GM21360 (cell line): ENCODE measurements at regions not wholly inside any gene's neighbourhood (a gene's known extent, or its start where the extent isn't known, plus 50 kb on each side); places are given as distances from the start of the nearest gene placed in this dataset.

Experiments used
- ATAC-seq: cut with Tn5 transposase; IDR thresholded peaks from one replicate; pipeline ENCODE4 v1.9.1; 2021; ENCODE audit warnings: mild to moderate bottlenecking, moderate library complexity; ENCODE audit not compliant: unreplicated experiment

DNA sequence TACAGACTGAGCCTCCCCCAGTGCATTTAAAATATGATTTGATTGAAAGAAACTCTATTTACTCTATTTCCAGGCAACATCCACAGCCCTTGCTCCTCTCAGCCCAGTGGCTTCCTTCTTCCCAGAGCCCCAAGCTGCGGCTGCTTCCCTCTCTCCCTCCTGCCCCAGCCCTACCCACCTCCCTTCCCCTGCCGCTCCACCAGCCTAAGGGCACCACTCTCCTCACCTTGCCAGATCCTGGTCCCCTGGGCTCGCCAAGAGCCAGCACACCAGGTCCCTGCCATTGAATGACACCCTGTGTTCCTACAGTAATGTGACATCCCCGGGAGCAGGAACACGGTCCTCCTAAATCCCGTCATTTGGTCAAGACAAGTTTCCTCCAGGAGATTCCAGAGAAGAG lies 236.0 kb downstream of the RBFOX3 start:
- no peak for ATAC-seq

DNA sequence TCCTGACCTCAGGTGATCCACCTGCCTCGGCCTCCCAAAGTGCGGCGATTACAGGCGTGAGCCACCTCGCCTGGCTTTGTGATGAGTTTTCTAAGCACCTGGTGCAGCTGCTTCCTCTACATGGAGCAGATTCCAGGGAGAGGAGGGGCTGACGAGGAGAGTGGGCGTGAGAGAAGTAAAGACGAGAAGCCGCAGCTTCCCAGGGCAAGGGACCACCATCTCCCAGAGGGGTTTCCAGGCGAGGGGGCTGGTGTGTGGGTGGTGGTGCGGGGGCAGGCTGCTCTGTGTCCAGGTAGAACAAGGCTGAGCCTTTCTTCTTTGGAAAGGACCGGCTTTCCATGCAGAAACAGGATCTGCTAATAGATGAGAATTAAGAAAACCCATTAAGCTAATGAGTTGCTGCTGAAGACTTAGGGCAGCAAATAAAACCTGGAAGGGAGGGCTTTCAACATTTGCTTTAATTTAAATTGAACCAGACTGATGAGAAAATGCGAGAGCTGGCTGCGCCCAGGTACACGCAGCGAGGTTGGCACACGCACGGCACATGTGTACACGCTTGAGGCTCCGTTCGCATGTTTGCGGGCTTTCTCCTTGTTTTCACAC lies 236.7 kb downstream of the RBFOX3 start:
- no peak for ATAC-seq

DNA sequence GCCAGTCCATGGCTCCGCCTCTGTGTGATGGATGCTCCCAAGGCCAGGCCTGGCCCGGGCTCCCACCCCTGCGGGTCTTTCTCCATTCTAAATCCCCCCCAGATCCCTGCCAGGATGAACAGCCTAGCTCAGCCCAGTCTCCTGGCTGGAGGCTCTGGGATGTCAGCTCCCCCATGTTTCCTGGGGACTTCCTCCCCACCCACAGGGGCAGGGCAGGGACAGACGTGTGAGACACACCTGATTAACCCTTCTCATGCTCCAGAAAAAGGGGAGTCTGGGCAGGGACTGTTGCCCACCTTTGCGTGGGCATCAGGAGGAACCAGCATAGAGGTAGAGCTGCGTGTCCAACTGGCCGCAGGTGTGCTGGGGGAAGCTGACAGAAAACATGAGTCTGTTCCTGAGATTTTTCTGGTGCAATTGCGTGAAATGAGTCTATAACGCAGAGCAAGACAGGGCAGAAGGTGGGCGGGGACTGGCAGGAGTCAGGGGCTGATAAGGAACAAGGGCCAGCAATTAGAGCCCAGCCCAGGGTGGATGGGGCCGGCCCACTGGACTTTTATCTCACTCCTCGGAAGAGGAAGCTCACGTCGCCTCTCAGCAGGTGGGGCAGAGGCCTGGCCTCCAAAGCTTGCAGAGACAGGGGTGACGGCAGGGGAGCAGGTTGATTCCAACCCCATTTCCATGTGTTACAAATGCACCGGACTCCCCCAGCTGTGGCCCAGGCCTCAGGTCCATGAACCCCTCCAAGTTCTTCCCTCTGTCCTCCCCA lies 238.2 kb downstream of the RBFOX3 start:
- ATAC-seq, result no peak

DNA sequence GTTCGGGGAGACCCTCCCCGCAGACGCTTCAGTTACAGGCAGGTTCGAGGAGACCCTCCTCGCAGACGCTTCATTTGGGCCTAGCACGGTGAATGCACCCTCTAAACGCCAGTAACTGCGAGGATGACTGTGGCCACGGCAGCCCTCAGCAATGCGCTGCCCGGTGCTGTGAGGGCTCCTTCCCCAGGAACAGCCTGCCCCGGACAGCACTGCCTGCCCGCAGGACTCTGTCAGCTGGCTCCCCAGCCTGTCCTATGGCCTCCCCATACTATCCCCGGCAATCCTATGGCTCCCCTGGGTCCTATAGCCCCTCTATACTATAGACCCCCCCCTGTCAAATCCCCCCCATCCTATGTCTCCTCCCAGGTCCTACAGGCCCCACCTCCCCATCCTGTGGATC lies 238.9 kb downstream of the RBFOX3 start:
- no peak for ATAC-seq

DNA sequence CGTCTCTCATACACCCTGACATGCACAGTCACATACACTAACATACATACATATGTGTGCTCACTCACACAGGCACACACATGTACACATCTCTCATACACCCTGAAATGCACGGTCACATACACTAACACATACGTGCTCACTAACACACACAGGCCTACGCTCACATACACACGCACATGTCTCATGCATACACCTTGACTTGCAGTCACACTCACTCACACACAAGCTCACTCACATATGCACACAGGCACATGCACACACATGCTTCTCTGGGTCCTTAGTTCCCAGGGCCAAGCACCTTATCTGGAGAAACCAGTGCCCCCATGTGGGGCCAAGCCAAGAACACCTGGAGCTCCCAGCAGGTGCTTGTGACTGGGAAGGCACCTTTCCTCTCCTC lies 240.3 kb downstream of the RBFOX3 start:
- ATAC-seq, result no peak

DNA sequence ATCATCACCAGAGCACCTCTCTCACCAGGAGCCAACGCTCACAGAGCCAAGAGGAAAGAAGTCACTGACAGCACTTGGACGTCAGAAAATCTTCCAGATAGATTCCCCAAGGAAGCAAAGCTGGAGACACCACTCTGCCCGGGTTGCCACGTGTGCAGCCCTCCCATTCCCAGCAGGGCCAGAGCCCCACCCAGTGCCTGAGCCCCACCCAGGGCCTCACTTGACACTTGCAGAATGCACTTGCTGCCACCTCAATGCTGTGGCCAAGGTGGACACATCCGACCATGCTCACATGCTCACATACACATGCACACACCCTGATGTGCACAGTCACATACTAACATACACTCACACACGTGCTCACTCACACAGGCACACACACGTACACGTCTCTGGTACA lies 240.7 kb downstream of the RBFOX3 start:
- ATAC-seq, result no peak

DNA sequence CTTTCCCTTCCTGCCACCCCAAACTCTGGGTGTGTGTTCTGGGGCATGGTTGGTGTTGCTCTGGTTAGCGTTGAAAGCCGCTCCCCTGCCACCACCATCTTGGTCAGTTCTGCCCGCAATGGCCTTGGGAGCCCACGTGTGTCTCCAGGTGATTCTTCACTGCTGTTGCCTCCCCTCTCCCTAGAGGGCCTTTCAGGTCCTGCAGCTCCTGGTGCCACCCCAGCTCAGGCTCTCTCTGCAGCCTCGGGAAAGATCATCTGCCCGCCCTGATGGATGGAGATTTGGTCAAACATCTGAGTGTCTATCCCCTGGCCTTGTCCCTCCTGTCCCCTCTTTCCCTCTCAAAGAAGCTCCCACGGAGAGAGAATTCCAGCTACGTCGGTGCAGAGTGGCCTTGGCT lies 241.3 kb downstream of the RBFOX3 start:
- ATAC-seq, result no peak

DNA sequence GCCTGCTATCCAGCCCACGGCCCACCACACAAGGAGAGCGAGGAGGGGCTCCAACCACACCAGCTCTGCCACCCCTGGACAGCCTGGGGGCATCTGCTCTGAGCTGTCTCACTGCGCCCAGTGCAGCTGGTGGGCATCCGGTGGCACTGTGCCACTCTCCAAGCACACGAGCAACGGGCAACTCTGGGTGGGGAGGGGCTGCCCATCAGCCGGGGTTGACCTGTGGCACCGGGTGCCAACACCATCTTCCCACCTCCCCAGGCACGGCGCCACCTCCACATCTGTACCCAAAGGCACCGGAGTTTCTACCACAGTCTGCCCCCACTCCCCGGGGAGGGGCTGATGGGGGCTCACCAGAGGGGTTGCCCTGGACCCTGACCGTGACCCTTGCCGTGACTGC lies 241.8 kb downstream of the RBFOX3 start:
- no peak for ATAC-seq

DNA sequence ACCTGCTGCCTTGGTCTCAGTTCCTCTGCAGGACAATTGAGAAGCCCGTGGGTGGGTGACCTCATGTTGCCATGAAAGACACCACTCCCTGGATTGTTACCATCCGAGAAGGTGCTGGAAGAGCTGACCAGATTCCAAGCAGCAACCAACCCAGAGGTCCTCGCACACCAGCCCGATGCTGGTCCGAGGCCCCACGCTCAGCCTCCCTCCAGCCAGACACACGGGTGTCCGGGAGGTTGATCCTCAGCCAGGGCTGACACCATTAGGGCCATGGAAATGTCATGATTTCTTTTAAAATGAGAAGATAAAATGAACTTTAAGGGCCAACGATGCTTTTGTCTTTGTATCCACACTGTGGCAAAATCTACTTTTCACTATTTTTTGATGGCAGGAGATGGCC lies 242.3 kb downstream of the RBFOX3 start:
- no peak for ATAC-seq

DNA sequence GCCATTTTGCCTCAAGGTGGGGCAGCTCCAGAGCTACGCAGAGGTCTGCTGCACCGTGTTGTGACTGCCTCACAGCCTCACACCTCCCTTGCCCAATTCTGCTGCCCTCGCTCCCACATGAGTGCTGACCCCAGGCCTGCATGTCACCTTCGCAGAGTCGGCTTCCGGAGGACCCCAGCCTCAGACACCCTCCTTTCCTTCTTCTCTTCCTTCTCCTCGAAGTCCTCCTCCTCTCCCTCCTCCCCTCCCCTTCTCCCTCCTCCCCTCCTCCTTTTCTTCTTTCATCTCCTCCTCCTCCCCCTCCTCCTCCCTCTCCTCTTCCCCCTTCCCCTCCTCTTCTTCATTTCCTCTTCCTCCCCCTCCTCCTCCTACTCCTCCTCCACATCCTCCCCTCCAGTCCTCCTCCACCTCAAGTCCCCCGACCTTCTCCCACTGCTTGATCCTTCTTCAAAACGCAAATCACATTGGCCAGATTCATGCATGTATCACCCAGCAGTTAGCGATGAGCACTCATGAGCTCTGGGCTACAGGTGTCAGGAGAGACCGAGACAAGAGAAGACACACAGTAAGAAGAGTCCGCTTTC lies 243.8 kb downstream of the RBFOX3 start:
- no peak for ATAC-seq

DNA sequence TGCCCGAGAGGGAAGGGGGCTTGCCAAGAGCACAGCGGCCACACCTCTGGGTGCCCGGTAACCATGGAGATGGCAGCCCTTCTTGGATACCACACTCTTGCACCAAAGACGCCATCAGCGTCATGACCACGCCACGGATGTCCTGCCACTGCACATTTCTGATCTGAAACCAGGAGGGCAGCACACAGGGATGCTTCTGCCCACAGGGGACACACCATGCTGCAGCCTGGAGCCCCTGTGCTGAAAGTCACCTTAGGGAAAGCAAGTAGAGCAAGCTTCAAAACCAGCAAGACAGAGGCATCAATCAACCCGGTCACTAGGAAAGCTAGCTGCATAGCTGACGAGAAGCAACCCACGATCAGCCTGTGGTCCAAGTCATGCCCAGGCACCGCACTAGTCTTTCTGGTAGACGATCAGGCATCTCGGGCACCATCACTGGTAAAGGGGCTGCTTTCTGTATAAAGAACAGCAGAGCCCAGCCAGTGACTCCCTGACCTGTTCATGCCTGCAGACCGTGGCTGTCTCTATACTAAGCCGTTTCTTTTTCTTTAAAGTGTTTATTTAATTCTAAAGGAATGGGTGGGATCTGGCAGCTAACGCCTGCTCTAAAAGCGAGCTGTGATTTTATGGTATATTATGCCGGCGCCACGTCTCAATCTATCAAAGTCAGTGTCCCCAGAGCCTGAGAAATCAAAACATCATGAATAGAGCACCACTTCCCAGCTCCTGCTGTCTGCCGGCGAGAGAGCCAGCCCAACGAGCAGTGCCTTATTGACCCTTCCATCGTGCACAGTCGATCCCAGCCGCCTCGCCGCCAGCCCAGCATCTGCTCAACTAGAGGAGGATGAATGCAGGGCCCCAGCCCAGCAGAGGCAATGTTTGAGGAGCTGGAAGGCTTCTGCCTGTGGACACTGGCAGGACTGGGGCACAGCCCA lies 244.7 kb downstream of the RBFOX3 start:
- ATAC-seq, result no peak

DNA sequence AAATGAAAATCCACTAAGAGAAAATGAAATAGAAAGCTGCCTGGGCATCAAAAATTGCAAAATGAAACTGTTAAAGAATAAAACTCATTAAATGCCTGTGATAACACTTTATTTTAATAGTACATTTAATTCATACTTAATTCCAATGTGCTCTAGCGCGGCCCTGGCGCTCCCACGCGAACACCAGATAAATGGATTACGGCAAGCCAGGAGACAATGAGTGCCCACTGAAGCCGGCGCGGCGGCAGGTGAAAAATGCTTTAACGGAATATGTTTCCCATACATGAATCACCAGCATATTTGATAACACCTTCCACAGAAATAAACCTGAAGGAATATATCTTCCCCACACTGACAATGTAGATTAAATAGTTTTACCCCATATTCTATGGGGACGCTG lies 245.5 kb downstream of the RBFOX3 start:
- ATAC-seq, result no peak

DNA sequence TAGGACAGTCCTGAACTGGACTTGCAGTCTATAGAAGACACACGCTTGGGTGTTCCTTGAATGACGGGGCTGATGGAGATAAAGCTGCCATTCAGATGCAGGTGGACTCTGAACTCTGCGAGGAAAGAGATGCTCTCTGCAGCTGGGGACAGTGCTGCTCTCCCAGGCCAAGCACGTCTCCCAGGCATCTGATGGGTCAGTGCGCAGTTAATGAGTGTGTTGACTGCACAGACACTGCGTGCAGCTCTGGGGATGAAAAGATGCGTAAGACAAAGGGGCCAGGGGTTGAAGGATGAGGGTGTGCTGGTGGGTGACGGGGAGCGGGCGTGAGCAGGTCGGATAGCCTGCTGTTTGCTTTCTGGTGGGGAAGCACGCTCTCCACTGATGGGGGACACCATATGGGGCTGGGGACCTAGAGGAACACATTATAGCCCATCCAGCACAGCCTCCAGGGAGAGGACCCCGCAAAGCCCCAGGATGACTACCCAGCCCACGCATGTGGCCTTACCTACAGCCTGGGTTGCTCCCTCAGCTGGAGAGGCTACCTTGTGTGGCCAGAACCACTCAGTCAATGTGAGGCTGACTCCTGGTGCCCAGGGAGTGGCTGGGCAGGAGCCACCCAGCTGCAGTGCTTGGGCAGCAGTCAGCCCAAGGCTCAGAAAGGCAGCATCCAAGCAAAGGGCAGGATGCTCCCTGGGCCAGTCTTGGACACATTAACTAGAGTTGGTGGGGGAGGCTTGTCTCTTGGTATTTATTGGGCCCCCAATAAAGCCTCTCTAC lies 246.3 kb downstream of the RBFOX3 start:
- no peak for ATAC-seq

DNA sequence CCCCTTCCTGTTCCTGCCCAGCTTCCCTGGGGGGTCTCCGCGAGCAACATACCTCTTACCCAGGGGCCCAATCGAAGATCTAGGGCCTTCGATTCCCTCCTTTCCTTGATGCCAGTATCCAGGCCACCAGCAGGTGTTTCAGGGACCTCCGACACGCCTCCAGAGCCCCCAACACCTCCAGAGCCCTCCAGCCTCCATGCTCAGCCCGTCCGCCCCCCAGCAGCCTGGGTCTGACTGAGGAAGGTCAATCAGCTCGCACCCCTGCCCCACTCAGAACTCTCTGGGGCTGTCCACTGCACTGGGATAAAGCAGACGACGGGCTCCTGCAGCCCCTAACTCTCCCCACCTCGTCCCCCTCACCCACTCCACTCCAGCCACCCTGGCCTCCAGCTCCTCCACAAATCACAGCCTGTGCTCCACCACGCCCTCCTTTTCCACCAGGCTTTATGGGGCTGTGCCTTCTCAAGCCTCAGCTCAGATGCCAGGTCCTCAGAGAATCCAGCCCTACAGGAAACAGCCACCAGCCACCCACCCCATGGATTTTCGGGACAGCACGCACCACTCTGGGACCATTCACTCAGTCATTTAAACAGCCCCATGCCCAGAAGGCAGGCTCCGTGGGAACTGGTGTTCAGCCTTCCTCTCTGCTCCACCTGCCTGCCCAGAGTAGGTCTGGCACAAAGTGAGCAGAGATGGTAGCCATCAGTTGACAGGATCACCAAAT lies 247.1 kb downstream of the RBFOX3 start:
- ATAC-seq, result no peak

DNA sequence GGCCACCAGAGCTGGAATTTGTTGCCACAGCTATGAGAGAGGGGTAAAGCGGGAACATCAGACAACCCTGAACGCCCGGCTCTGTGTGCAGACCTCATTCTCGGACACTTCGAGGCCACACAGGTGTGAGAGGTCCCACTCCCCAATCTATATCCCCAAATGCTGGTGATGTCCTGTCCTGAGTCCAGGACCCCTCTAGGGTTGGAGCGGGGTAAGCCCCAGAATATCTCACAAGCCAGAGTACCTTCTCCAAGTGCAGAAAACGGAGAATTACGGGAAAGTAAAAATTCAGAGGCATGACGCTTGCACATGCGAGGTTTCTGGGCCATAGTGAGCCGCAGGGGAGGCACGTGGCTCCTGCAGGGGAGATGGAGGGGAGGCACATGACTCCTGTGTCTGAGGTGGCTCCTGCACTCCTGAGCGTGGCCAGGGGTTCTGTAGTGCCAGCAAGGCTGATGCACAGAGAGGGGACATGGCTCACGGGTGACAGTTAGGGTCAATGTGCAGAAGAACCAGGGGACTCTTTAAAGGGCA lies 248.0 kb downstream of the RBFOX3 start:
- no peak for ATAC-seq

DNA sequence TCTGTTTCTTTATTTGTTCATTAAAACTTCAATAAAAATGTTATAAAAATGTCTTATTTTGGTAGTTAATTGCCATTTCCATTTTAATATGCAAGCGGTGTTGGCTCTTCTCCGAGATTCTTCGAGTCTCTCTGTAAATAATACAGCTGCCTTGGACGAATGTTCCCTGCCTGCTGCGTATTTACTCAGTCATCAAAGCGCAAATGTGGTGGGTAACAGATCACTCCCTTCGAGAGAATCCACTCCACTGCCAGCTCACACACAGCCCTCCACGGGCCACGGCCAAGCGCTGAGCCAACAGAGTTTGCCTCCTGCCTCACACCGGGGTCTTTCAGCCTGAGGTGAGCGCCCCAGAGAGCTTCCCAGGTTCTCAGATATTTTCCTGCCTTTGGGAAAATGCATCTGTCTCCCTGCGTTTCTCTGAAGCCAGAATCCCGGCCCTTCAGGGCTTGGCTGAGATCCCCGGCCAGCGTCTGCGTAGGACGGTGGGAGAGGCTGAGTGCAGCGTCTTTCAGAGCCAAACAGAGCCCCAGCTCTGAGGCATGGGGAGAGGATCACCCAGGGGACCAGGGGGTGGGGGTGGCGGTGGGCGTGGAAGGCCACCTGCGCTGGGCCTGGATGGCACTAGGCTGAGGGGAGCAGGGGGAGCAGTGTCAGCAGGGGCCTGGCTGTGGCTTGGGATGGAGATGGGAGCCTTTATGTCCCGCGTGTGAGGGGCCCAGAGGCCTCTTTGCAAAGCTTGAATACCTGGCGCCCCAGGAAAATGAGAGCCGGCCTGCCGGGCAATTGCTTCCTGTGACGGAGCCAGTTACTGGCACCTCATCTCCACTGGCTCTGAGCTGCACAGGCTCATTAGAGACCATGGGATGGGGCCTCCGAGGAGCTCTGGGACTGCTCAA lies 248.7 kb downstream of the RBFOX3 start:
- no peak for ATAC-seq

DNA sequence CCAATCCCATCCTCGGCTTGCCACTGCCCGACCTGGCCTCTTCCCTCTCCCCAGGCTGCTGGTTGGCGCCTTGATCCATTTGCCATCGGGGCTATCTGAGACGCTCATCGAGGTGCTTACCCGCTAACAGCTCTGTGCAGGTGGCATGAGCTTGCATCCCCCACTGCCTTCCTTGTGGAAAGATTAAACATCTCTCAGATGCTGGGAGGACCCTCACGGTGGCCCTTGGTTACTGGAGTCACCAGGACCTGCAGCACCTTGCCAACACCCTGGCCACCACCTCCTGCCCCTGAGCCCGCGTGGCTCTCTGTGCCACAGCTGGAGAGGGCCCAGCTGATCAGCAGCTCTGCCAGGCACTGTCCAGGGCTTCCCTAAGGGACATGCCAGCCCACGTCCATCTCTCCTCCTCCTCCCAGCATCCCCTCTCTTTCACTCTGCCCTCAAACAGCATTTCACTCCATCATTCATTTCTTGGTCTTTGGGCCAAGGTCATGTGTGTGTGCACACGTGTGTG lies 249.6 kb downstream of the RBFOX3 start:
- ATAC-seq, result no peak

DNA sequence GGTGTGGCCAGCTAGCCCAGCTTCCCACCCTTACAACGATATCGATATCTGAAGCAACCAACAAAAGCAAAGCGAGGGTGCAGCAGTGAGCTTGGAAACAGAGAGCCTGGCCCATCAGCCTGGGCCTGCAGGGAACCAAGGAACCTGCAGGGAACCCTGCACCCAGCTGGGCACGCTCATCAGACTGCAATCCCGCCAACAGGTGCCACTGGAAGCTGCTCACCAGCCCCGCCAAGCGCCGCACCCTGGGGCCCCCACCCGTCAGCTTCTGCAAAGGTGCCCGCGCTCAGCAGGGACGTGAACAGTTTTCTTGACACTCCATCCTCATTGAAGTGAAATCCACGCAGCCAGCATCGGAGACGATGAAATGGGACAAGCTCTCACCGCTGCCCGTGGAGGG lies 250.7 kb downstream of the RBFOX3 start:
- no peak for ATAC-seq
